Smooth muscle cell (in vitro differentiated cells): ENCODE measurements at regions not wholly inside any gene's neighbourhood (a gene's known extent, or its start where the extent isn't known, plus 50 kb on each side); places are given as distances from the start of the nearest gene placed in this dataset.

Source experiments
- DNase-seq: peaks from one replicate; lab custom pipeline; 2025; ENCODE audit not compliant: unreplicated experiment; lab: John Stamatoyannopoulos, UW
- H2AFZ ChIP-seq: fragments of 200-600 bp; sonication (generic); 2 replicates; pipeline ENCODE4 v1.6.0; 2016; ENCODE audit warnings: antibody characterized with exemption, low read depth, mild to moderate bottlenecking
- H3F3A ChIP-seq: fragments of 200-600 bp; sonication (generic); 2 replicates; pipeline ENCODE4 v1.6.0; 2017; ENCODE audit warnings: antibody characterized with exemption, low read depth
- H3K27ac ChIP-seq: fragments of 200-600 bp; sonication (generic); 2 replicates; pipeline ENCODE4 v1.5.1; 2016; ENCODE audit warnings: low read depth, mild to moderate bottlenecking
- H3K27me3 ChIP-seq: fragments of 200-600 bp; sonication (generic); 2 replicates; pipeline ENCODE4 v1.6.1; 2016; ENCODE audit warnings: low read depth, mild to moderate bottlenecking
- H3K36me3 ChIP-seq: fragments of 200-600 bp; sonication (generic); 2 replicates; pipeline ENCODE4 v1.5.1; 2016; ENCODE audit warnings: low read depth
- H3K4me1 ChIP-seq: fragments of 200-600 bp; sonication (generic); 2 replicates; pipeline ENCODE4 v1.5.1; 2016; ENCODE audit warnings: low read depth
- H3K4me2 ChIP-seq: fragments of 200-600 bp; sonication (generic); 2 replicates; pipeline ENCODE4 v1.6.0; 2016; ENCODE audit warnings: mild to moderate bottlenecking
- H3K4me3 ChIP-seq: fragments of 200-600 bp; sonication (generic); 2 replicates; pipeline ENCODE4 v1.5.1; 2016; ENCODE audit warnings: mild to moderate bottlenecking
- H3K79me2 ChIP-seq: fragments of 200-600 bp; sonication (generic); 2 replicates; pipeline ENCODE4 v1.6.0; 2016; ENCODE audit warnings: low read depth, mild to moderate bottlenecking
- H3K9ac ChIP-seq: fragments of 200-600 bp; sonication (generic); 2 replicates; pipeline ENCODE4 v1.6.0; 2016; ENCODE audit warnings: low read depth
- H3K9me3 ChIP-seq: fragments of 200-600 bp; sonication (generic); replicated peaks from 2 replicates; pipeline ENCODE4 v1.5.1; 2016; ENCODE audit warnings: low read depth
- H4K20me1 ChIP-seq: fragments of 200-600 bp; sonication (generic); 2 replicates; pipeline ENCODE4 v1.6.0; 2016; ENCODE audit warnings: low read depth
- CTCF ChIP-seq: fragments of 200-600 bp; sonication (generic); IDR thresholded peaks from 2 replicates; pipeline ENCODE4 v1.5.1; 2017; ENCODE audit warnings: borderline replicate concordance, mild to moderate bottlenecking, antibody characterized with exemption; ENCODE audit not compliant: insufficient read depth, poor library complexity, severe bottlenecking
- WGBS: methylation state at CpG from one replicate; pipeline ENCODE4 v1.1.7; 2016; ENCODE audit warnings: low lambda C conversion rate; 5-methylcytosine and 5-hydroxymethylcytosine counted together

DNA sequence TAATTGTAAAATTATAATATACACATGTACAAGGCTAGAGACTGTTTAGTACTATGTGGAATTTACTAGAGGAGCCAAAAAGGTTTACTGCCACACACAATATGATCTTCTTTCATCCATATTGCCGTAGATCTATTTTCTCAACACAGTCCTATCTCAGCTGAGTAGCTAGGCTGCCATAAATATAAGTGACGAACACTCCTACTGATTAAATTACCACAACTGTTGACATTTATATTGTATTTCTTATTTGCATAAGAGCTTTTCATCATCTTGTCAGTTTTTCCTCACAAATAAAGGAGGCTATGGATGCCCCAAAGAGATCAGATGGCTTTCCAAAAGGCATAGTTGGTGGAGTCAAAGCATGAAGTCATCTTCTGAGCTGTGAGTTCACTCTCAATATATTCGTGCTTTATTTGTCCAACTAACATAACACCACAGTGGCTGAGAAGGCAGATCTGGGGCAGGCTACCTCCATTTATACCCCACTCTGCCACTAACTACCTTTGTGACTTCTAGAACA lies 78.6 kb downstream of the CCDC59 start:
- H3K4me1 ChIP-seq, result no peaks in the 10 kb centered on the region
- TF ChIP-seq CTCF, result no peak
- H3K4me2 ChIP-seq, result no peak overlapping the region
- no peak overlapping the region for H3K4me3 ChIP-seq
- no peaks in the 10 kb centered on the region for H3F3A ChIP-seq
- H3K36me3 ChIP-seq, result no peaks in the 10 kb centered on the region
- H3K9me3 ChIP-seq, result no peaks in the 10 kb centered on the region
- DNase-seq, result no peak
- no peaks in the 10 kb centered on the region for H3K79me2 ChIP-seq
- no peaks in the 10 kb centered on the region for H4K20me1 ChIP-seq
- H3K9ac ChIP-seq, result no peak overlapping the region
- no peak overlapping the region for H3K27ac ChIP-seq
- whole genome bisulfite sequencing, result 79% methylated on average over 3 of the region's 3 CpGs
- H3K27me3 ChIP-seq, result no peaks in the 10 kb centered on the region
- H2AFZ ChIP-seq, result no peak overlapping the region

- no peak for TF ChIP-seq CTCF
- no peaks in the 10 kb centered on the region for H3K27me3 ChIP-seq
- DNase-seq, result no peak
- no peaks in the 10 kb centered on the region for H4K20me1 ChIP-seq
- H2AFZ ChIP-seq, result no peak overlapping the region
- no peak overlapping the region for H3K4me2 ChIP-seq
- H3K4me1 ChIP-seq, result no peaks in the 10 kb centered on the region
- H3K9me3 ChIP-seq, result no peaks in the 10 kb centered on the region
- H3K9ac ChIP-seq, result no peak overlapping the region
- WGBS, result 90% methylated on average over 4 of the region's 4 CpGs
- no peaks in the 10 kb centered on the region for H3K36me3 ChIP-seq
- no peak overlapping the region for H3K4me3 ChIP-seq
- H3K79me2 ChIP-seq, result no peaks in the 10 kb centered on the region
- no peaks in the 10 kb centered on the region for H3F3A ChIP-seq
- H3K27ac ChIP-seq, result no peak overlapping the region
These were observed 80.6 kb downstream of the CCDC59 start for GRCh38 chr12:82277582-82277981.

DNA sequence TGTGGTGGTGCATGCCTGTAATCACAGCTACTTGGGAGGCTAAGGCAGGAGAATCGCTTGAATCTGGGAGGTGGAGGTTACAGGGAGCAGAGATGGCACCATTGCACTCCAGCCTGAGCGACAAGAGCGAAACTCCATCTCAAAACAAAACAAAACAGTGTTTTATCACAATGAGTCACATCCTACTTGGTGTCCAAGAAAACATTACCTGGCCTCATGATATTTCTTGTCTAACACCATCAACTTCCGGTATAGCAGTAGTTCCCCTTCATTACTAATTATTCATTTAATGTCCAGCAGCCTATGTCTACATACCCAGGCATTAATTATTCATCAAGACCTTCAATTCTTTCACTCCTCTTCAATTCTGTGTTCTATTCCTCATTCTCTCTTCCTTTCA lies 115.5 kb downstream of the CCDC59 start:
- H3F3A ChIP-seq, result no peaks in the 10 kb centered on the region
- no peak overlapping the region for H3K4me3 ChIP-seq
- H3K9me3 ChIP-seq, result no peaks in the 10 kb centered on the region
- H3K36me3 ChIP-seq, result no peaks in the 10 kb centered on the region
- H2AFZ ChIP-seq, result no peak overlapping the region
- H3K9ac ChIP-seq, result no peak overlapping the region
- DNase-seq, result no peak
- no peak for TF ChIP-seq CTCF
- no peaks in the 10 kb centered on the region for H3K4me1 ChIP-seq
- no peak overlapping the region for H3K4me2 ChIP-seq
- H4K20me1 ChIP-seq, result no peaks in the 10 kb centered on the region
- no peaks in the 10 kb centered on the region for H3K79me2 ChIP-seq
- no peak overlapping the region for H3K27ac ChIP-seq
- WGBS, result 89% methylated on average over 4 of the region's 4 CpGs
- H3K27me3 ChIP-seq, result no peaks in the 10 kb centered on the region

DNA sequence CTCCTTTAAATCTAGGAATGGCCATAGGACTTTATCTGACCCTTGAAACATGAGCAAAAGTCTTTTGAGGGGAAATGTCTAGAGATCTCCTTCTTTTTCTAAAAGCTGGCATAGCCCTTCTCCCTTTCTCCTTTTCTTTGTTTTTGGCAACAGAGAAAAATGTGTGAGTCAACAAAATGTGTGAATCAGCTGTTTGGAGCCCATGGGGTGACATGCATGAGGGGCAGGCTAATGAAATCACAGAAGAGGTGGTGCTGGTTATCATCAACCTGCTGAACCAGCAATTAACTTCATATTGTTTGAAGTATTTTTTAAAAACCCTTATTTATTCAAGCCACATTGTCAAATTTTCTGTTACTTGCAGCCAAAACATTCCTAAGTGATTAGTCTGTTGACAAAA lies 132.3 kb downstream of the CCDC59 start:
- no peak for TF ChIP-seq CTCF
- no peaks in the 10 kb centered on the region for H3K9me3 ChIP-seq
- H3K4me2 ChIP-seq, result no peak overlapping the region
- DNase-seq, result no peak
- H2AFZ ChIP-seq, result no peak overlapping the region
- H3K4me1 ChIP-seq, result no peaks in the 10 kb centered on the region
- H4K20me1 ChIP-seq, result no peaks in the 10 kb centered on the region
- no peak overlapping the region for H3K27ac ChIP-seq
- no peaks in the 10 kb centered on the region for H3F3A ChIP-seq
- no peaks in the 10 kb centered on the region for H3K36me3 ChIP-seq
- H3K27me3 ChIP-seq, result no peaks in the 10 kb centered on the region
- no peaks in the 10 kb centered on the region for H3K79me2 ChIP-seq
- no peak overlapping the region for H3K4me3 ChIP-seq
- H3K9ac ChIP-seq, result no peak overlapping the region
